Activated naive CD4-positive, alpha-beta T cell treated with anti-CD3 and anti-CD28 coated beads, Interleukin-2, amount 50 U/mL, for 24 hours (primary cell): ENCODE measurements at regions not wholly inside any gene's neighbourhood (a gene's known extent, or its start where the extent isn't known, plus 50 kb on each side); places are given as distances from the start of the nearest gene placed in this dataset.

Source experiments
- H3K27ac Mint-ChIP-seq: one replicate; pipeline ENCODE4 v1.8.0; 2021; ENCODE audit warnings: mild to moderate bottlenecking, mixed read lengths
- H3K27me3 Mint-ChIP-seq: one replicate; pipeline ENCODE4 v1.8.0; 2021; ENCODE audit warnings: mixed read lengths
- H3K36me3 Mint-ChIP-seq: one replicate; pipeline ENCODE4 v1.8.0; 2021; ENCODE audit warnings: mixed read lengths
- H3K4me1 Mint-ChIP-seq: one replicate; pipeline ENCODE4 v1.8.0; 2021; ENCODE audit warnings: mixed read lengths
- H3K4me3 Mint-ChIP-seq: one replicate; pipeline ENCODE4 v1.8.0; 2021; ENCODE audit warnings: mild to moderate bottlenecking, mixed read lengths
- H3K9me3 Mint-ChIP-seq: one replicate; pipeline ENCODE4 v1.8.0; 2021; ENCODE audit warnings: mixed read lengths

DNA sequence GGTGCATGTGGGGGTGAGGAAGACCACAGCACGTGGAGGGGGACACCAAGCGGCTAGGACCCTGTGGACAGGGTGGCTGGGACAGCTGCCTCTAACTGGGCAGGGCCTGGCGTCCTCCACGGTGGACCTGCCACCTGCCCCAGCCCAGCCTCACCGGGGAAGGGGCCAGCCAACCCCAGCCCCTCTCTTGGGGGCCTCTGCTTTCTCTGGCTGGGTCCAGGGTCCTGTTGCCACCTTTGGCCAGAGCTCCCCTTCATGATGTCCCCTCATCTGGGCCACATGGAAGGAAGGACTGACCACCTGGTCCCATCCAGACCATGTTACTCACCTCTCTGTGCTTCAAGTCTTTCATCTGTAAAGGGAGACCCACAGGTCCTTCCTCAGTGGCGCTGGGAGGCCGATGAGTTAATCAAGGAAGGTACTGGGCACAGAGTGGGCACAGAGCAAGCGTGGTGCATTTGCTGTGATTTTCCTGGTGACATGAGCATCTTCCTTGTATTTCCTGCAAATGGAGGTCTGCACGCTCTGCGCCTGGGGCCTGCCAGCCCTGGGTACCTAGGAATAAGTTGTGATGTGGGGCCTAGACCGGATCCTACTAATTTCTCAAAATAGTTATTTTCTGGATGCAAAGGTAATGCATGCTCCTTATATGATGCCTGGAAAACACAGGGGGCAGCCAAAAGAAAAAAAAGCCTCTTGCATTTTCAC, 538.4 kb downstream of the TBC1D22A start:
- no peak overlapping the region for H3K4me3 Mint-ChIP-seq
- no peaks in the 10 kb centered on the region for H3K27me3 Mint-ChIP-seq
- no peak overlapping the region for H3K27ac Mint-ChIP-seq
- H3K4me1 Mint-ChIP-seq = no peaks in the 10 kb centered on the region
- no peaks in the 10 kb centered on the region for H3K36me3 Mint-ChIP-seq
- H3K9me3 Mint-ChIP-seq = no peaks in the 10 kb centered on the region

- no peaks in the 10 kb centered on the region for H3K36me3 Mint-ChIP-seq
- H3K27me3 Mint-ChIP-seq = no peaks in the 10 kb centered on the region
- no peak overlapping the region for H3K4me3 Mint-ChIP-seq
- no peak overlapping the region for H3K27ac Mint-ChIP-seq
- no peaks in the 10 kb centered on the region for H3K9me3 Mint-ChIP-seq
- no peaks in the 10 kb centered on the region for H3K4me1 Mint-ChIP-seq
Measured at GRCh38 chr22:47299863-47300697, 537.6 kb downstream of the TBC1D22A start.

DNA sequence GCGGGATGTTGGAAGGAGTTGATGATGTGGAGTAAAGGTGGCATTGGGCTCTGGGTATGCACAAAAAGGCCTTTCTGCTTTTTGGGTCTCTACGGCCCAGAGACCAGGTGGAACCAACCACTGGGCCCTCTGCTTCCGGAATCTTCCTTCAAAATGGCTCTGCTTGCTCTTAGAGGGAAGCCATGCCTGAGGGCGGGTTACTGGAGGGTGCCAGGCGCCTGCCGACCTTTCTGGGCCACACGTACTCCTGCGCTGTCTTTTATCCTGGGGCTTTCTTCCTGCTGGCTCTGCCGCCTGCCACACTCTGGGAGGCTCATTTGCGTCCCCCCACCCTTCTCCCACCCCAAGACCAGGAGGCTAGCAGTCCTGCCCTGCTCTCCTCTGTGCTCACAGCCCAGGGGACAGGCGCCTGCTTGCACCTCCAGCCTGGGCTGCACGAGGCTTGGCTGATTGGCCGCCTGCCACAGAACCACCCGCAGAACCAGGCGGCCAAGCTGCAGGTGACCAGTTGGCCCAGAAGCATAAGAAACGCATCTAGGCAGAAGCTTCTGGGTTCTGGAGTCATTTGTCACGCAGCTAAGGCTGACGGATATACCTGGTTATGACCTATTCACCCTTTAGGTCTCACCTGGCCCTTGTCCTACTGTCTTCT, 536.9 kb downstream of the TBC1D22A start:
- H3K27ac Mint-ChIP-seq = no peak overlapping the region
- H3K36me3 Mint-ChIP-seq = no peaks in the 10 kb centered on the region
- no peak overlapping the region for H3K4me3 Mint-ChIP-seq
- H3K27me3 Mint-ChIP-seq = no peaks in the 10 kb centered on the region
- H3K9me3 Mint-ChIP-seq = no peaks in the 10 kb centered on the region
- no peaks in the 10 kb centered on the region for H3K4me1 Mint-ChIP-seq

GRCh38 chr22:47298017-47298785, 535.8 kb downstream of the TBC1D22A start:
- Mint-ChIP-seq H3K4me1 (no peaks in the 10 kb centered on the region), H3K36me3 (no peaks in the 10 kb centered on the region), H3K27ac (no peak overlapping the region), H3K9me3 (no peaks in the 10 kb centered on the region), H3K27me3 (no peaks in the 10 kb centered on the region), H3K4me3 (no peak overlapping the region)

DNA sequence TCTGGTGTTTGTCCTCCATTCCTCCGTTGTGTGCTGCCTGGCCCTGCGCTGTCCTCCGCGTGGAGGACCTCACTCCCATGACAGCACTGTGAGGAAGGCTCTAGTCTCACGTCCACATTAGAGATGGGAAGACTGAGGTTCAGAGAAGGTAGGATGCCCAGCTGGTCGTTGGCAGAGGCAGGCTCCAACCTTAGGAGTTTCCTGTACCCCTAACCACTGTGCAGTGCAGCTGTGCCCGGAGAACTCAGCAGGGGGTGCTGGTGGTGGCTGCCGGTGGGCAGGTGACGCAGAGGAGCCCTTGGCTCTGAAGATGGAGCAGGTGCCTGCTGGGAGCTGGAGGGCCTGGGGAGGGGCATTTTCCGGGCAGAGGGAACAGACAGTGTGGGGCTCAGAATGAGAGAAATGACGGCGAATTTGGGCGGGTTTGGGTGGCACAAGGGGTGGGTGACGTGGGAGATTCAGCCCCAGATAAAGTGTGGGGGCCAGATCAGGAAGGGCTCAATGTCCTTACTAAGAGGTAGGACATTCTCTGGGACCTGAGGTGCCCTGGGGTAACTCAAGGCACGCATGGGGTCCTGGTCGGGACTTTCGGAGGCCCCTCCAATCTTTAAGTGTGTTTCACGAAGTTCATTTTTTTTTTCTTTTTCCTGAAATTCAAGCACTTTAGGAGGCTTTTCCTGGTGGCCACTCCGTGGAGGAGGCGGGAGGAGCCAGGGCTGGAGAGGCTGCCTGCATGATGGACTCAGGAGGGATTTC, 535.0 kb downstream of the TBC1D22A start:
- Mint-ChIP-seq H3K4me1 (no peaks in the 10 kb centered on the region), H3K36me3 (no peaks in the 10 kb centered on the region), H3K27me3 (no peaks in the 10 kb centered on the region), H3K27ac (no peak overlapping the region), H3K4me3 (no peak overlapping the region), H3K9me3 (no peaks in the 10 kb centered on the region)

GRCh38 chr22:47296405-47297260, 534.2 kb downstream of the TBC1D22A start:
- H3K4me3 Mint-ChIP-seq = no peak overlapping the region
- no peaks in the 10 kb centered on the region for H3K9me3 Mint-ChIP-seq
- no peak overlapping the region for H3K27ac Mint-ChIP-seq
- no peaks in the 10 kb centered on the region for H3K4me1 Mint-ChIP-seq
- no peaks in the 10 kb centered on the region for H3K36me3 Mint-ChIP-seq
- H3K27me3 Mint-ChIP-seq = no peaks in the 10 kb centered on the region

GRCh38 chr22:47295982-47296381, 533.5 kb downstream of the TBC1D22A start:
- H3K27ac Mint-ChIP-seq = no peak overlapping the region
- no peaks in the 10 kb centered on the region for H3K36me3 Mint-ChIP-seq
- no peaks in the 10 kb centered on the region for H3K9me3 Mint-ChIP-seq
- H3K27me3 Mint-ChIP-seq = no peaks in the 10 kb centered on the region
- H3K4me1 Mint-ChIP-seq = no peaks in the 10 kb centered on the region
- no peak overlapping the region for H3K4me3 Mint-ChIP-seq

- no peak overlapping the region for H3K27ac Mint-ChIP-seq
Measured at GRCh38 chr22:47295226-47295901, 532.9 kb downstream of the TBC1D22A start.

GRCh38 chr22:47294576-47294975, 532.1 kb downstream of the TBC1D22A start:
- no peak overlapping the region for H3K27ac Mint-ChIP-seq
- no peaks in the 10 kb centered on the region for H3K9me3 Mint-ChIP-seq
- no peaks in the 10 kb centered on the region for H3K27me3 Mint-ChIP-seq
- H3K36me3 Mint-ChIP-seq = no peaks in the 10 kb centered on the region
- no peak overlapping the region for H3K4me3 Mint-ChIP-seq
- H3K4me1 Mint-ChIP-seq = no peaks in the 10 kb centered on the region

More at GRCh38 chr22:47295226-47295901, 532.9 kb downstream of the TBC1D22A start:
- Mint-ChIP-seq H3K4me3 (no peak overlapping the region), H3K9me3 (no peaks in the 10 kb centered on the region), H3K4me1 (no peaks in the 10 kb centered on the region), H3K36me3 (no peaks in the 10 kb centered on the region), H3K27me3 (no peaks in the 10 kb centered on the region)

GRCh38 chr22:47294222-47294532, 531.7 kb downstream of the TBC1D22A start:
- H3K4me3 Mint-ChIP-seq = no peak overlapping the region
- no peaks in the 10 kb centered on the region for H3K9me3 Mint-ChIP-seq
- no peaks in the 10 kb centered on the region for H3K27me3 Mint-ChIP-seq
- H3K36me3 Mint-ChIP-seq = no peaks in the 10 kb centered on the region
- H3K27ac Mint-ChIP-seq = no peak overlapping the region
- H3K4me1 Mint-ChIP-seq = no peaks in the 10 kb centered on the region

DNA sequence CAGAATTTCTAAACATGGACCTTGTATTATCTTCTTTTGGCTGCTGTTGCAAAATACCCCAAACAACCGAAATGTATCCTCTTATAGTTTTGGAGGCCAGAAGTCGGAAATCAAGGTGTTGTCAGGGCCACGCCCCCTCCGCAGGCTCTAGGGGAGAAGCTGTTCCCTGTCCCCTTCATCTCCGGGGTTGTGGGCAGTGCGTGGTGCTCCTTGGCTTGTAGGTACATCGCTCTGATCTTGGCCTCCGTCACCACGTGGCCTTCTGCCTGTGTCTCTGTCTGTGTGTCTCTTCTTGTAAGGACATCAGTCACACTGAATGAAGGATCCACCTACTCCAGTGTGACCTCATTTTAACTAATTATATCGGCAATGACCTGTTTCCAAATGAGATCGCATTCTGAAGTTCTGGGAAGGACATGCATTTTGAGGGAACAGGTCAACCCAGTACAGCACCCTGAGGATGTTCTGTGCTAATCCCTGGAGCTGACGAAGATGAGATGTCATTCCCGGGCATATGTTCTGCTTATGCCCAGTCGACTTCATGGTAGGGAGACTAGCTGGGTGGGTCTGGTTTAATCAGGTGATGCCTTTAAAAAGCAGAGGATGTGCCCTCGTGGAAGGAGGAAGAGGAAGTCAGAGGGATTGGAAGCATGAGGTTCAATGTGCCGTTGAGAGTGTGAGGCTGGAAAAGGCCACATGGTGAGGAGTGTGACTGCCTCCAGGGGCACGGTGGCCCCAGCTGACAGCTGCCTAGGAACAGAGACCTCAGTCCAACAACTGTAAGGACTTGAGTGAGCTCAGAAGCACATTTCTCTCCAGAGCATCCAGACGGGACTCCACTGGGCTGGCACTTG, 531.1 kb downstream of the TBC1D22A start:
- H3K4me3 Mint-ChIP-seq = no peak overlapping the region
- H3K36me3 Mint-ChIP-seq = no peaks in the 10 kb centered on the region
- H3K27me3 Mint-ChIP-seq = no peaks in the 10 kb centered on the region
- H3K4me1 Mint-ChIP-seq = no peaks in the 10 kb centered on the region
- H3K9me3 Mint-ChIP-seq = no peaks in the 10 kb centered on the region
- no peak overlapping the region for H3K27ac Mint-ChIP-seq

- Mint-ChIP-seq H3K27ac (no peak overlapping the region), H3K4me3 (no peak overlapping the region), H3K27me3 (no peaks in the 10 kb centered on the region), H3K4me1 (no peaks in the 10 kb centered on the region), H3K9me3 (no peaks in the 10 kb centered on the region), H3K36me3 (no peaks in the 10 kb centered on the region)
Measured at GRCh38 chr22:47292546-47293320, 530.3 kb downstream of the TBC1D22A start.
